HEK293 (cell line): ENCODE measurements at regions not wholly inside any gene's neighbourhood (a gene's known extent, or its start where the extent isn't known, plus 50 kb on each side); places are given as distances from the start of the nearest gene placed in this dataset.

Experiments
- HOXA7 ChIP-seq: sonication (generic); formaldehyde crosslinking; IDR thresholded peaks from 2 replicates; pipeline ENCODE4 v1.8.1; 2022; ENCODE audit warnings: missing genetic modification reagents, borderline replicate concordance
- KLF8 ChIP-seq: fragments of 450-650 bp; formaldehyde crosslinking; IDR thresholded peaks from 2 replicates; pipeline ENCODE4 v1.5.1; 2016; ENCODE audit warnings: missing biosample characterization, missing genetic modification characterization
- ZBTB17 ChIP-seq: fragments of 450-650 bp; formaldehyde crosslinking; IDR thresholded peaks from 2 replicates; pipeline ENCODE4 v1.5.1; 2016; ENCODE audit warnings: missing biosample characterization, missing genetic modification characterization
- ZNF121 ChIP-seq: fragments of 450-650 bp; formaldehyde crosslinking; IDR thresholded peaks from 2 replicates; pipeline ENCODE4 v1.5.1; 2016; ENCODE audit warnings: missing biosample characterization, missing genetic modification characterization
- ZNF292 ChIP-seq: fragments of 450-650 bp; formaldehyde crosslinking; IDR thresholded peaks from 2 replicates; pipeline ENCODE4 v1.5.1; 2016; ENCODE audit warnings: low read depth, missing biosample characterization, missing genetic modification characterization, borderline replicate concordance
- ZNF530 ChIP-seq: fragments of 450-650 bp; formaldehyde crosslinking; IDR thresholded peaks from 2 replicates; pipeline ENCODE4 v1.5.1; 2016; ENCODE audit warnings: low read depth, missing biosample characterization, missing genetic modification characterization
- ZNF621 ChIP-seq: fragments of 450-650 bp; formaldehyde crosslinking; IDR thresholded peaks from 2 replicates; pipeline ENCODE4 v1.5.1; 2017; ENCODE audit warnings: missing biosample characterization, missing genetic modification characterization
- ZNF654 ChIP-seq: fragments of 450-650 bp; formaldehyde crosslinking; IDR thresholded peaks from 2 replicates; pipeline ENCODE4 v1.5.1; 2016; ENCODE audit warnings: low read depth, missing biosample characterization, missing genetic modification characterization
- ZNF768 ChIP-seq: fragments of 450-650 bp; formaldehyde crosslinking; IDR thresholded peaks from 2 replicates; pipeline ENCODE4 v1.5.1; 2018; ENCODE audit warnings: missing biosample characterization, mild to moderate bottlenecking, missing genetic modification characterization
- ZNF791 ChIP-seq: fragments of 450-650 bp; formaldehyde crosslinking; IDR thresholded peaks from 2 replicates; pipeline ENCODE4 v1.5.1; 2016; ENCODE audit warnings: missing biosample characterization, missing genetic modification characterization
- TF ChIP-seq, protein P1 (sequence below): fragments of 450-650 bp; formaldehyde crosslinking; IDR thresholded peaks from 2 replicates; pipeline ENCODE4 v1.5.1; 2016; ENCODE audit warnings: missing biosample characterization, missing genetic modification characterization
- TF ChIP-seq, protein P2 (sequence below): sonication (generic); formaldehyde crosslinking; IDR thresholded peaks from 2 replicates; pipeline ENCODE4 v1.8.1; 2022; ENCODE audit warnings: mild to moderate bottlenecking, moderate library complexity, missing genetic modification reagents
- TF ChIP-seq, protein P3 (sequence below): fragments of 450-650 bp; formaldehyde crosslinking; optimal IDR thresholded peaks from 2 replicates; pipeline ENCODE3; 2016; ENCODE audit warnings: missing biosample characterization, mild to moderate bottlenecking, missing genetic modification characterization

DNA sequence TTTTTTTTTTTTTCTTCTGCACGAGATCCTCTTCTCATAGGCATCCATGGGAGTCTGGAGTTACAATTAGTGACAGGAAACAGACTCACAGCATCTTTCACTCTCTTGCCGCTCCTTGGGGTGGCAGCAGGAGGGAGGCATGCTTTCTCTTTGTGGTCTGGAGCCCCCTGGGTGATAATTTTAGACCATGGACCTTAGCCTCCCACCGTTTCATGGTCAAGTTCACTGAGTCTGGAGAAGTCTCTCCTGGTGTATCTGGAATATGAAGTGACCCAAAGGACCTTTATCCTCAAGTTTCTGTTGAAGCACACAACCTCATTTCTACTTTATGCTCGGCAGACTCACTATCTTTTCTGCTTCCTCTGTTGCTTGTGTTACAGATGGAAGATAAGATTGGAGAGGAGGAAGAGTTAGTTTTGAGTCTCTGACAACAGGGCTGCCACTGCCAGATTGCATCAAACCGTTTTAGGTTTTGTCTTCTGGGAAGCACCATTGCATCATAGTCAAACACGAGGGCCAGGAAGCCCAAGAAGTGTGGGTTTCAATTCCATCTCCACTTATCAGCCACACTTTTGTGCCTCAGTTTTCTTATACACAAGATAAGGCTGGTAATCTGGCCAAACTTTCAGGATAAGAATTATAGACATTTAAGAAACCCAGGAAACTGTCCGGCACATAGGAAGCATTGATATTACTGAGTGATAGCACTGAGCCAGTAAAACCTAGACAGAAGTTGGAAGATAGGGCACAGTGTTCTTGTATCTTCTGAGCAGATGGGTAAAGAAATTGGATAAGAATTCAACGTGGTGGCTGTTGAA, 62.3 kb downstream of the ADCYAP1 start:
- no peak for TF ChIP-seq ZNF292
- TF ChIP-seq ZNF121, result no peak
- TF ChIP-seq ZNF768, result no peak
- no peak for TF ChIP-seq ZBTB17 (tag by site-specific recombination)
- TF ChIP-seq HOXA7, result no peak
- no peak for TF ChIP-seq ZNF530 (tag by site-specific recombination)
- TF ChIP-seq, protein P1, sequence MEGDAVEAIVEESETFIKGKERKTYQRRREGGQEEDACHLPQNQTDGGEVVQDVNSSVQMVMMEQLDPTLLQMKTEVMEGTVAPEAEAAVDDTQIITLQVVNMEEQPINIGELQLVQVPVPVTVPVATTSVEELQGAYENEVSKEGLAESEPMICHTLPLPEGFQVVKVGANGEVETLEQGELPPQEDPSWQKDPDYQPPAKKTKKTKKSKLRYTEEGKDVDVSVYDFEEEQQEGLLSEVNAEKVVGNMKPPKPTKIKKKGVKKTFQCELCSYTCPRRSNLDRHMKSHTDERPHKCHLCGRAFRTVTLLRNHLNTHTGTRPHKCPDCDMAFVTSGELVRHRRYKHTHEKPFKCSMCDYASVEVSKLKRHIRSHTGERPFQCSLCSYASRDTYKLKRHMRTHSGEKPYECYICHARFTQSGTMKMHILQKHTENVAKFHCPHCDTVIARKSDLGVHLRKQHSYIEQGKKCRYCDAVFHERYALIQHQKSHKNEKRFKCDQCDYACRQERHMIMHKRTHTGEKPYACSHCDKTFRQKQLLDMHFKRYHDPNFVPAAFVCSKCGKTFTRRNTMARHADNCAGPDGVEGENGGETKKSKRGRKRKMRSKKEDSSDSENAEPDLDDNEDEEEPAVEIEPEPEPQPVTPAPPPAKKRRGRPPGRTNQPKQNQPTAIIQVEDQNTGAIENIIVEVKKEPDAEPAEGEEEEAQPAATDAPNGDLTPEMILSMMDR (tag by site-specific recombination), result no peak
- TF ChIP-seq KLF8 (tag by site-specific recombination), result no peak
- no peak for TF ChIP-seq ZNF621
- TF ChIP-seq, protein P2, sequence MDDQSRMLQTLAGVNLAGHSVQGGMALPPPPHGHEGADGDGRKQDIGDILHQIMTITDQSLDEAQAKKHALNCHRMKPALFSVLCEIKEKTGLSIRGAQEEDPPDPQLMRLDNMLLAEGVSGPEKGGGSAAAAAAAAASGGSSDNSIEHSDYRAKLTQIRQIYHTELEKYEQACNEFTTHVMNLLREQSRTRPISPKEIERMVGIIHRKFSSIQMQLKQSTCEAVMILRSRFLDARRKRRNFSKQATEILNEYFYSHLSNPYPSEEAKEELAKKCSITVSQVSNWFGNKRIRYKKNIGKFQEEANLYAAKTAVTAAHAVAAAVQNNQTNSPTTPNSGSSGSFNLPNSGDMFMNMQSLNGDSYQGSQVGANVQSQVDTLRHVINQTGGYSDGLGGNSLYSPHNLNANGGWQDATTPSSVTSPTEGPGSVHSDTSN (CRISPR knock-in tag), result no peak
- no peak for TF ChIP-seq ZNF791 (tag by site-specific recombination)
- TF ChIP-seq, protein P3, sequence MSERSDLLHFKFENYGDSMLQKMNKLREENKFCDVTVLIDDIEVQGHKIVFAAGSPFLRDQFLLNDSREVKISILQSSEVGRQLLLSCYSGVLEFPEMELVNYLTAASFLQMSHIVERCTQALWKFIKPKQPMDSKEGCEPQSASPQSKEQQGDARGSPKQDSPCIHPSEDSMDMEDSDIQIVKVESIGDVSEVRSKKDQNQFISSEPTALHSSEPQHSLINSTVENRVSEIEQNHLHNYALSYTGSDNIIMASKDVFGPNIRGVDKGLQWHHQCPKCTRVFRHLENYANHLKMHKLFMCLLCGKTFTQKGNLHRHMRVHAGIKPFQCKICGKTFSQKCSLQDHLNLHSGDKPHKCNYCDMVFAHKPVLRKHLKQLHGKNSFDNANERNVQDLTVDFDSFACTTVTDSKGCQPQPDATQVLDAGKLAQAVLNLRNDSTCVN (tag by site-specific recombination), result no peak
- no peak for TF ChIP-seq ZNF654
